Activated CD8-positive, alpha-beta memory T cell treated with anti-CD3 and anti-CD28 coated beads for 4 hours (primary cell): ENCODE measurements at regions not wholly inside any gene's neighbourhood (a gene's known extent, or its start where the extent isn't known, plus 50 kb on each side); places are given as distances from the start of the nearest gene placed in this dataset.

Experiments used
- DNase-seq, 2 donors: peaks; one replicate each; pipeline ENCODE4 v3.0.0-alpha.2; 2020; ENCODE audit warnings: low read depth in 2 of 2

DNA sequence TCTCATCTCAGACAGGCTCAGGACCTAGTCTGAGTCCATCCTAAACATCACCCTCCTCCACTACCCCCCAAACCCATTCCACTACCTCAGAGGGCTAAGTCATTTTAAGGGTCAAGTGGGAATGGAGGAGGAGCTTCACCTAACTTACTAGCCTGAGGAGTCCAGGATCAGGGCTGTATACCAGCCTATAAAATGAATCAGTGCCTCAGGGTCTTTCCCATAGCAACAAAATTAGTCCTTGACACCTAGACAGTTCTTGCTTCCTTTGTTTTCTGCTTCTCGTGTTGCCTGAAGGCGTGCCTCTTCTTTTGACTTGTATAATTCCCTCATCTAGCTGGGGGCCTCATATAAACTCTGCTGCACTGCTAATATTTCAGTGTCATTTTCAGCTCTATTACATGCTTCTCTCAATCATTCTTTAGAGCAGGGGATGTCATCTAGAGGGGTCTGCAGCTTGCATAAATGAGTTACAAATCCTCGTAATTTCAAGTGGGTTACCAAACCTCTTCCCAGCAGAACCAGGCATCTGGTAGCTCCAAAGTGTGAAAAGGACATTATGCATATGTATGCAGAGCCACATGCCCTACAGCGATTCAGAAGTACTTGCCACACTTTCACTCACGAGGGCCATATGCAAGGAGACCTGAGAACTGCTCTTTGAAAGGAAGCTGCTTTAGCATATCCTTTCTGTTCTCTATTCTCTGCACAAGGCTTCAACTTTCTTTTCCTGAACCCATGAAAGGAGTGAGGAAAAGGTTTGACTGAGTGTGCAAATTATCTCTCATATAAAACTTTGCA, 311.7 kb upstream of the SEMA6D start:
- DNase-seq, result no peak

DNA sequence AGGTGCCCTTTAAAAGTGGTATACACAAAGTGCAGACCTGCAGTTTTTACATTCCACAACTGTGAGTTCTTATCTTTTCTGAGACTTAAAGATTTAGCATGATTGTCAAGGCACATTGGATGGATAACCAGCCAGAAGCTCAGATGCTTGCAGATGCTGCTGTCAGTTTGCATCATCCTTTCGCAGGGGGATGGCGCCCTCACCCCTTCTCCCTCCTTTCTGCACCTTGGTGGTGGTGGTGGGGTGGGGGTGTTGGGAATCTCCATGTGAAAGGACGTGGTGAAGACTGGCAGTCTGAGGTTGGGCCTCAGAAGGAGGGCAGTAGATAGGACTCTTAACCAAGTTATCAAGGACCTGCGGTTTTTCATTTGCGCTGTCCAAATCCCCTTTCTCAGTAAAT, 309.6 kb upstream of the SEMA6D start:
- DNase-seq, result no peak

DNA sequence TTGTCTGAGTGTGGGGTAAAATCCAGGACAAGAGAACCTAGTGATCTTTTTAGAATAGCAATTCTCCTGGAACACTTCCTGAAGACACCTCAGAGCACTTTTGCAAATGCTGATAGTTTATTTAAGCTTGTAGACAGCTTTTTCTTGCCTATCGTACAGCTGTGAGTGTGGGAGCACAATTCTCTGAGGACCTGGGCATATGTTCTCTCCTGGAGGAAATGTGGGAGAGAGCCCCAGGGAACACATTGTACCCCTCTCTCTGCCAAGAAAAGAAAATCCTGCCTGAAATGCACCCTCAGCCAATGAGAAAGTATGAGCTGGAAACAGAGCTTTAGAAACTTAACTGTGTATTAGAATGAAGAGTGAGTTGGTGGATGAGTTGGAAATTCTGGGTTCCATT, 308.3 kb upstream of the SEMA6D start:
- no peak for DNase-seq

DNA sequence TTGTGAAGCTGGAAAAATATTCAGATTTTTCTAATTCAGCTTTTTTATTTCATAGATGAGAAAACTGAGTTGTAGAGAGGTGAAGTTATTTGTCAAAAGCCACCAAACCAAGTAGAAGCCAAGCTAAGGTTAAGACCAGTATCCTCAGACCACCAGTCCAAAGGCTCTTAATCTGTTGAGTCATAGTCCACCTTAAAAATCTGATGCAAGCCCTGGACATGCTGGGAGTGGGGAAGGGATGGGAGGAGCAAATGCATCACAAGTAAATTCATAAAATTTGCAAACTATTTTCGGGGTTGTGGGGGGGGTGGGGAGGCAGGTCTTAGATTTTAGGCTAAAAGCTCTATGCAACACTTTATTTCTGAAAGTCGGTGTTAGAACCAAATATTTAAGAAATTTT, 307.7 kb upstream of the SEMA6D start:
- no peak for DNase-seq

DNA sequence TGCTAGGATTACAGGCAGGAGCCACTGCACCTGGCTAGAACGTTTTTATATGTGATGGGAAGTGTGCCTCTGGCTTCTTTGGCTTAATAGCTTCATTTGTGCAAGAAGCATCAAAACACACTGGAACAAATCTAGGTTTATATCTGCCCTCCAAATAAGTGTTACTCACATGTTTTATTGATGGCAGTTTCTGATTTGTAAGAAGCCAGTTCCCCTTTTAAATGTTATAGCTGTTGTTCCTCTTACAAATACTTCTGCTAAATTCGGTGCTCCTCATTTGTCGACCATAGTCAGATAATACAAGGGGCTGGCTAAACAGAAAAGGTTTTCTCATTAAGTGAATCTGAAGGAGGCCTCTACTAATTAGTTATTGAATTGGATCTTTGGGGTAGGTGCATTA, 307.1 kb upstream of the SEMA6D start:
- DNase-seq, result no peak

DNA sequence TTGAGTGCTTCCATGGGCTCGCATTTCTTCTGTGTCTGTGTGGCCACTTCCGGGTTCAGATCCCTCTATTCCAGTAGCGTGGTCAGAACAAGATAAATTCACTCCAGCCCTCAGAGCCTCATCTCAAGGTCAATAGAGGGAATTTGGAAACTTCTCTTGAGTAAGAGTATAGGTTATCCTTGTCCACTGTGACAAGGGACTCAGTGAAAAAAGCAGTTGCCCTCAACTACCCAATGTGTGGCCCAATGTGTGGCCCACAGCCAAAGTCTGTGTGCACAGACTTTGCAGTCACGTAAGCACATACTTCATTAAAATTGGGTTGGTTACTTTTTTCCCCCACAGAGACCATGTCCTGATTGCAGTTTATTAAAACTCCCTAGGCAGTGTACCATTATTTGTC, 305.6 kb upstream of the SEMA6D start:
- no peak for DNase-seq

DNA sequence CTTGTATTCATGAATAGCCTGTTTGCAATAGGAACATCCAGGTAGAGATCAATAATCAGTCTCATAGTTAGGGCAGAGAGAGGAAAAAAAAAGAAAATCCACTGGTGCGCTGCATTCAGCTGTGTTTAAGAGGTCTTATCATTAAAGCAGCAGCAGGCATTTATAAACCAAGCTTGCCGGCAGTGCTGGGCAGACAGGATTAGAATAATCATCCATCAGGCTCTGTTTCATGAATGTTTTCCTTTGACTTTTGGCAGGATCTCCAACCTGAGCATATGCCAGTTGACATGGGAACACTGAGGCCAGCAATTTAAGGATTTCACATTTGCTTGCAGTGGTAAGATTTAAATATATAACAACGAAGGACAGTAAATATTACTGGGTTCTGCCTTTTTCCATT, 305.2 kb upstream of the SEMA6D start:
- no peak for DNase-seq

DNA sequence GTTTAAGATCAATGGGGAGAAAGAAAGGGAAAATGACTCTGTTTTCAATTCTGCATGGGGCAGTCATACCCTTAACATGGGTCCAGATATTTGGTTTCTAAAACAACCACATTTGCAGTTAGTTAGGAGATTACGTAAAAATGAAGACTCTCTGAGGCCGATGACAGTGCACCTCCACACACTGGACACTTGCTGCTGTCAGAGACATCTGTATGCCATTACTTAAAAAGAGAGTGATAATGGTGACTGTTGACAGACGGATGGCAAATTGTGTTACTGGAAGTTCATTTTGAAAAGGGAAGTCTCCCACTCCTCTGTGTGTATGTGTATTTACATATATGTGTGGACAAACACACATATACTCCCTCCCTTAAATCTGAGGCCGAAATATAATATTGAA, 304.5 kb upstream of the SEMA6D start:
- no peak for DNase-seq

DNA sequence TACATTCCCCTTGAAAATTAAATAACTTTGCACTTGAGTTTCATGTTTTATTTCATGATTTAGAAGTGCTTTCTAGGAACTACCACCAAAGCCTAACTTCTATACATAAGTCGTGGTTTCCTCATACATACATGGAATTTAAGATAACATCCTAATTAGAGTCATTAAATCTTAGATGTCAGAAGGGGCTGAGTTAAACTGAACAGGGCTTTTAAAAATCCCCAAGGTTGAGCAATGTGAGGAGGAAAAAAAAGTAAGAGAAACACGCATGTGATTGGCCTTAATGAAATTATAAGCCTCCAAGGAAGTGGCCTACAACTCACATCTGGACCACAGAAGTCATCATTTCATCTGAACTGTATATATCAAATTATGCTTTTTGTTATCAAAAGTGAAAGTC, 303.1 kb upstream of the SEMA6D start:
- DNase-seq, result no peak

DNA sequence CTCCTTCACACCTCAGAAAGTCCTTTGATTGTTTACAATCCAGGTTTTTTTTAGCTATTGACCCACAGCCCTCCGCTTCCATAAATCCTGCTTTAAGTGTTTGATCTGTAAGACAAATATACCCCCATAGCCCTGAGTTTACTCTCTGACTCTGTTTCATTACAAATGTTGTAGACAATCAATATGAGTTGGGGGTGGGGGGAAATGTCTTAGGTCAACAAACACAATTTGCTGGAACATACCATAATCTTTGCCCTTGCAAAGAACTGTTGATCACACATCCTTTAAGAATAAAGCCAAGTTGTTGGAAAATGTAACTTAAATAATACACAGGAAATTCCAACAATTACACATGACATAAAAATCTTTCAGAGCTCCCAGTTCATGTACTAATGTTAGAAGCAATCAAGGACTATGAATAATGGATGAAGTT, 301.8 kb upstream of the SEMA6D start:
- no peak for DNase-seq

DNA sequence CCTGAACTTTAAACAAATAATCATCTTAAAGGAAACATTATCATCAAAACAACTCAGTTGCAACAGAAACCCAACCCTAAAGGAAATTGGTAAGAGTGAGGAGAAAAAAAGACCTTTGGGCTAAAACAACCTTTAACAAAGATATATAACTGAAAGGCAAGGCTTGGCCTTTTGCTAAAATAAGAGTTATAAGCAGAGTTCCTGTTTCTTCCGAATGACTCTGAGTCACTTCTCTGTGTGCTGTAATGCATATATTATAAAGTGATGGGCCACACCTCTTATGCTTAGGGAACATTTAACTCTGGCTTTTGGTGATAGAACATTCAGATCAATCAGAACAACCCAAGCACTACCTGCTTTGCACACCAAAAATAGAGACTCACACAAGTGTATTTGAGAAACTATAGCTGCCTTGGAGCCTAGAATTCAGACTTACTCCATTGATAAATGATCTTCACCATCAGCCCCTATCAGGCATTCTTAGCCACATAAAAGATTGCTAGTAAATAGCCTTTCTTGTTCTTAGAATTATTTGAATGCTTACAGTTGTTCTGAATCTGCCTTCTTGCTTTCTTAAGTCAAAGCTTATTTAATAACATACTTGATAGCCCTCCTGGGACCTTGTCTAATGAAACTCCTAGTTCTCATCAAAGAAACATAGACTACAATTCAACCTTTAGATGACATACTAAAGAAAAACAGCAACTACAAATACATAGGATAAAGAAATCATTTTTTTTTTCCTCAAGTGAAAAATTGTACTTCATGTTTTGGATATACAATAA, 294.2 kb upstream of the SEMA6D start:
- DNase-seq, result no peak

DNA sequence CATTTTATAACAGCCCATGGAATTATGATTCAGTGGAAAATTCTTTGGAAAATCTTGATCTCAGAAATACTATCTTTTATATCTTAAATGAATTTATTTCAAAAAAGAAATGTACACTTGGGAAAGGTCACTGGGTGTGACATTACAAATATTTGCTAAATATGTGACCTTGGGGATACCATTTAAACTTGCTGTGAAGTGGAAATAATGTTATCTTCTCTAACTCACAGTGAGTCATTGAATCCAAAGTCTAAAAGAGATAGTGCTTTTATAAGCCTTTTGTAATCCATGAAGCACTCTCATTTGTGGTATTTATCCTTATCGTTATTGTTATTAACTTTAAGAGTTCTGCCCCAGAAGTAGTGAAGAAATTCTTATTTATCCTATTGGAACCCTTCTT, 289.8 kb upstream of the SEMA6D start:
- no peak for DNase-seq

DNA sequence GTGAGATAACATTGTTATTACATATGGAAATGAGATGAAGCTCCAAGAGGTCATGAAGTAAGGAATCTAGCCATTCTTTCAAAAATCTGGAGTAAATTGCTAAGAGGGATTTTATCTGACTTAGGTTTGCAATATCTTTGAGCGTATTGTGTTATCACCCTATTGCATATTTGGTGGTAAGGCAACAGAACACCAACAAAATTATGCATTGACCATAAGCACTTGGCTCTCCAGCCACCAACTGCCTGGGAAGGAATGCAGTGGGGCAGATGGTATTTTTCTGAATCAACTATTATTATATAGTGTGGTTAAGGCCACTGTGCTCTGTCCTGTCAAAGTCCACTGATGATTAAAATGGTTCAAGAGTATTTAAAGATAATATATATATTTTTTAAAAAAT, 287.9 kb upstream of the SEMA6D start:
- no peak for DNase-seq

DNA sequence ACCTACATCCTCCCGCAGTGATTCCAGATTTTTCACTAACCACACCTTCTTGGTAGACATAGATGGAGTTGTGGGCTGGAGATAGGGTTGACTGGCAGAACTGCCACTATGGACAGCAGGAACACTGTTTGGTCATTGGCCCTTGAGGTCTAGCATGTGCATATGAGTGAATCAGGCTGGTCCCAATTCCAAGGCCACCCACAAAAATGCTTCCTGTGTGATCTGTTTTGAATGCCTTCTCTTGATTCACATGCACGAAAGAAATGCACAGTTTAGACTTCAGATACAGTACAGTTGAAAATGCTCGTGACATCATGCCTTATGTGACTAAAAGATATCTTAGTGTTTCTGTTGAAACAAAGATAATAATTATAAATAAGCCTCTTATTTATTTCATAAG, 285.8 kb upstream of the SEMA6D start:
- no peak for DNase-seq

DNA sequence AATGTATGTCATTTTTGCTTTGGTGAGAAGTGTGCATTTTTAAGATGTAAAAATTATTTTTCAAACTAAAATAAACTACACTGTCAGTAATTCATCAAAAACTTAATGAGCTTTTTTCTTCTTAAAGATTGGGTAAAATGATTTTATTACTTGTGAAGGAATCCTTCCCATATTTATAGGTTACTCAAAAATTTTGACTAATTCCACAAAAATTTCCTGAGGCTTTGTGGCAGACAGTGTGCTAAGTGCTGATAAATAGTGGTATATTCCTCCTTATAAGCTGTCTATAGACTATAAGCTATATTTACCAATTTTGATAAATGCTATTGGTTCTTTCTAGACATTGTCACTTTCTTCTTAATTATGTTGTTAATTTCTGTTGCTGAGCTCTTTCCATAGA, 284.5 kb upstream of the SEMA6D start:
- no peak for DNase-seq

DNA sequence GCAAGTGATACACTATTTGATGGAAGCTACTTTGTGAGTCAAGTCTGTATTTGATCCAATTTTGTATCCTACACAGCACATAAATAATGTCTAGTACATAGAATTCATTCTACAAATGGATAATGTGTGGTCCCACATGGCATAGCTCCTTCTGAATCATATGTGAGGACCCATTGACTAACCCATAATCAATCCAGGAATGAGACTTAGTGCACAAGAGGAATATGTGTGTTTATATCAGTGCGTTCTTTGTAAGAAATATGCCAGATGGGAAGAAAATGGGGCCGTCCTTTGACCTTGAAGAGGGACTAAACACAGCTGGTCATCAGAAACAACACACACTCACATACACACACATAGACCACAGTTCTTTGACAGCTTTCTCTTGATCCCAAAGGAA, 282.7 kb upstream of the SEMA6D start:
- DNase-seq, result no peak

DNA sequence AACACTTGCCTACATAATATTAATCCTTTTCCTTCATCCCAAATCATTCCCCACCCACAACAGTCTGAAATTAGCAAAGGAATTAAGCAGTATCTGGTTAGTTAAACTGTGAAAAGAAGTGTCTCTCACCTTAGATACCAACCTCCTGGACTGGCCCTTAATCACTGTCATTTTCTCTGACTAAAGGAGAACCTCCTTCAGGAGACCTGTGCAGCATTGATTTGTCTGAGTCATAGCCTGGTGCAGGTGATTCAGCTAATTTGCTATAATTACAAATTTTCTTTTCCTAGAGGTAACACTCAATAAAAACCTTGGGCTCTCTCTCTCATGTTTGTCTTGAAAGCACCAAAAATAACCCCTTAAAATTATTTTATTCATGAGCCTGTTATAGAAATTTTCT, 279.8 kb upstream of the SEMA6D start:
- DNase-seq, result no peak

DNA sequence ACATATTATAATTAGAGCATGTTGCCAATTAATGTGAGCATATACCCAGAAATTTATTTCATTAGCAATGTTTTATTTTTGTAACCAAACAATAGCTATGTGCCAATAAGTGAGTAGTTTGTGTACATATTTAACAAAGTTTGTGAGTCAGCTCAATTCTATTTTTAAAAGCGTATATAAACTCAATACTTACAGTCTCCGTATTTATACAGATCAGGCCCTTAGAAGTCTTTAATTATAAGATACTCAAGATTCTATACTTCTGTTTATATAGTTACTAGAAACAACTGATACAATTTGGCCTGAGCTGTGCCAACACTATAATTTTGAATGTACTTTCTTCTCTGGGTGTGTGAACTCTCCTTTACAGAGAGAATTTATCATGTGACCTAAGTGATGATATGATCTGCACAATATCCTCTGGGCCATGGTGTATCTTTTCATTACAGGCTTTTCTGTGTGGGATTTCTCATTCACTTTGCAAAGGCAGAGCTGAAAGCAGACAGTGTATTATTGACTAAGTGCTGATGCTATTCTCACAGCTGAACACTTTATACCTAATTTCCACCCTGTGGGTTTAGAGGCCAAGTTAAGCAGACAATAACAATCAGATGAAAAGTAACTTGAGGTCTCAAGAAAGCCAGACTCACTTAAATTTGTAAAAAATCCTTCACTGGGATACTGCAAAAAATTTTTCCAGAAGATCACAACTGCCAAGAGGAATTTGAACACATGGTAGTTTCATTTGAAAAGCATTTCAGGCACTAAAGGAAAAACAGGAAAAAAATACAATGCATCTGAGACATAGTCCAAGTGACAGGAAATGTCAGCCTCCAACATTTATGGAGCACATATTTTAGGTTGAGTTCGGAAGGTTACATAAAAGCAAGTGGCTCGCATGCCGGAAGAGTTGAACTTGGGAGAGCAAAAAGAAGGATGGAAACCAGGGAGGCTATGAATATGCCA, 277.9 kb upstream of the SEMA6D start:
- DNase-seq, result no peak

DNA sequence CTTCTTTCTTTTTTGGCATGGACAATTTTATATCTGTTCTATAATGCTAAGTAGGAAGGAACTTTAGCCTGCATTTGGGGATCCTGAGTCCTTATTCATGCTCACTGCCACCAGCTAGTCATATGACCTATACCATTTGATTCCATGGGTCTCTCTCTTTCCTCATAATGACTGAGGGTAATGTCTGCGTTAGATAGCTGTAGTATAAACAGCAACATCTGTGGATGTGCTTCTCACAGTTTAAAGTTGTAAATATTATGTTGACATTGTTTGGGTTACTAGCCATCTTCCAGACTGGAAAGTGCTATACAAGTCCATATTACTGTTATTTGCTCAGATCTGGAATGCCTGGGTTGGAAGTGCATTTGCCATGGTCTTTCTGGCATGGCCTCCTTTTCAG, 274.9 kb upstream of the SEMA6D start:
- no peak for DNase-seq

DNA sequence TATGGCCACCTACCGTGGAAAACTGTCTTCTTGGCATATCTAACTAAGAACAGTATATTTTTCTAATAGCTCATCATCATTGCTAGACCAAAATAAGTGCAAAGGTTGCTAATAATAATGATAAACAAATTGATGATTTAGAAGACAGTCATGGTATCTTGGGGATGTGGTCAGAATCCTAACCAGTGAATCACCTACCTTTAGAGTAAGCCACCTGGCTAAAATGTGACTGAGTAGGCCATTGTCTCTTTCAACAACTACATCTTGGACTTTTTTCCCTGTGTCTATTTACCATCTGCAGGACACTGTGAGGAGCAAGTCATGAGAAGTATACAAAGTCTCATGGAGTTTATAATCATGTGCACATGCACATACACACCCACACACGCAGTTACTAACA, 273.5 kb upstream of the SEMA6D start:
- DNase-seq, result no peak

DNA sequence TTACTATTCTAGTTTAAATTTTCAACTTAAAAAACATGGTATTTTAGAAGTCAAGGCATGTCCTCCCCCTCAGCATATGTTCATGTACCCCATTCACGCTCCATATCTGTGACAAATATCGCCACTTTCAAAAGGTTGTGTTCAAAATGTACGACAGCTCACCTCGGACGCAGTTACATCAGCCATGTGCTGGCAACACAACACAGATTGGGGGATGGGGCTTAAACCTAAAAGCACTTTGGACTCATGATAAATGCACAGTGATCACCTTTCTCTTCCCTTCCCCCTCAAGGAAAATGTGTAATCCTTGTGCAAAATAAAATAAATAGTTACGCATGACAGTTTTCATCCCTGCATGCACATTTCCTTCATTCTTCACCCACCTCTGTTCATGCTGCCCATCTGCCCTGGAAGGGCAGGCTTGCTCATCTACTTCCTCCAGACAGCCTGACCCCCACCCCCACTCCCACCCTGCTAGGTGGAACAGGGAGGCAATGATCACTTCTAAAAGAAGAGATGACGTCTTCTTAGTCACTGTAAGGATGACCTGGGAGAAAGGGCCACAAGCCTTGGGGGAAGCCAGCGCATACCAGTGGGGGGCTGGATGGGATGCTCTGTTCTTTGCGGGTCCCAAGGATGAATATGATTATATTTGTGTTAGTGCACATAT, 271.4 kb upstream of the SEMA6D start:
- no peak for DNase-seq
